NCI-H345 treated with DMSO at 0.1 percent for 48 hours (cell line): ENCODE measurements at regions not wholly inside any gene's neighbourhood (a gene's known extent, or its start where the extent isn't known, plus 50 kb on each side); places are given as distances from the start of the nearest gene placed in this dataset.
"Not testable (repeated sequence)": the region's sequence is repeated elsewhere in the genome, so short reads cannot be mapped to it uniquely, and the experiment has no call there.

Experiments
- DNase-seq: peaks from one replicate; lab custom pipeline; 2025; ENCODE audit not compliant: unreplicated experiment; lab: John Stamatoyannopoulos, UW

DNA sequence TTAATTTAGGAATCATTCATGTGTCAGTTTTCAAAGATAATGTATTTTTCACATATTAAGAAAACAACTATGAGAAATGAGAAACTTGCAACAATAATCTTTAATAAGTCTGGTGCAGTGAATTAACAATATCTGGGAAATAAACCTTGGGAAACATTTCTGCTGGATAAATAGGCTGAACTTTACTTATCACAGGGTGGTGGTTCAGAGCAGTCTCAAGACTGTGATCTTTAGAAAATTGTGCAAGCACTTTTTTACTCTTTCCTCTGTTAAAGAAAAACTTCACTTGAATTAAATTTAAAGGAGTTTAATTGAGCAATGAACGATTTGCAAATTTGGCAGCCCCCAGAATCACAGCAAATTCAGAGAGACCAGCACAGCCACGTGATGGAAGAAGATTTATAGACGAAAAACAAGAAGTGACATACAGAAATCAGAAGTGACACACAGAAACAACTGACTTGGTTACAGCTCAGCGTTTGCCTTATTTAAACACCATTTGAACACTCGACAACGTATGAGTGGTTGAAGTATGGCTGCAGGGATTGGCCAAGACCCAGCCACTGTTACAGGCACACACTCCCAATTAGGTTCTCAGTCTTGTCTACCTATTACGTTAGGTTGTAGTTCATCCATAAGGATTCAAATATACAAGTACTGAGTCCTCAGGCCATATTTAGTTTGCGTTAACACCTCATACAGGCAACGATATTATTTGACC lies 631.9 kb downstream of the SLCO4C1 start:
- DNase-seq: no peak

DNA sequence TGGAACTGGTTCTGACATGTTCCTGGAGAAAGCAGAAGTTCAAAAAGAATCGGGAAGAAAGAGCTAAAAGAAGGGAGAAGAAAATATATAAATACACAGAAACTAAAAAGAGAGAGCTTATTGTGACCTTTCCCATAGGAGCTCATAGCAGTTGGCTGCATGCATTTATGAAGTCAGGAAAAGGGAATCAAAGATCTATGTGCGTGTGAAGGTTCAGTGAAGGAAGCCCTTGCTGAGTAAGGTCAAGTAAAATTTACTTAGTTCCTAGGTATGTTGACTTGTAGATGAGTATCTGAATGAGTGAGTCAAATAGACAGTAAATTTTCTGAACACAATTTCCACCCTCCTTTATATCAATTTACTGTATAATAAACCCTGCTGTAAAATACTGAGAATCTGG lies 632.5 kb downstream of the SLCO4C1 start:
- DNase-seq: no peak

DNA sequence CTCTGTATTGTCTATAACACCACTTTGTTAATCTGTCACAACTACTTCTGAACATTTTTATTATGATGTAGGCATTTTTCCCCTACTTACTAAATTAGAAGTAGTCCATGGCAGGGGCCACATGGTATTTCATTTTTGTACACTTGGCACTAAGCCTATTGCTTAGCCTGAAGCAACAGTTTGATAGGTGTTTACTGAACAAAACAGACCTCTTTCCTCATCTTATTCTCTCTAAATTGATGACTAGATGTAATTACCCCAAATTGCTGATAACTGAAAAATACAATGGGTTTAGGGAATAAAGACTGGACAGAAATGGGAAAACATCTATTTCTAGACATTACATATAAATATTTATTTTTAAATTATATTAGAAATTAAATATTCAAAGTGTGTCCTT lies 633.8 kb downstream of the SLCO4C1 start:
- DNase-seq: no peak

DNA sequence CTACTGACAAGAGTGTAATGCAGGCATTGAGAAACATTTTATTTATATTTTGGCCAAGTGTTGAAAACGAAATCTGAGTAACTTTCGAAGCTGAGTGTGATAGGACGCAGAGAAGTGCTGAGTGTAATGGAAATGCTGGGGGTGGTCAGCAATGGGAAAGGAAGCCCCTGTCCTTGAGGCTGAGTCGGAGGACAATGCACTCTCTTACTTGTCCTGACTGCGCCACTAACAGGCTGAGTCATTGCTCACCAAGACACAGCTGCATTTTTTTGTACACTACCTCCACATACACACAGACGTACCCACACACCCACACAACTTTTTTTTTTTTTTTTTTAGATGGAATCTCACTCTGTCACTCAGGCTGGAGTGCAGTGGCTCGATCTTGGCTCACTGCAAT lies 637.7 kb downstream of the SLCO4C1 start:
- no peak for DNase-seq

DNA sequence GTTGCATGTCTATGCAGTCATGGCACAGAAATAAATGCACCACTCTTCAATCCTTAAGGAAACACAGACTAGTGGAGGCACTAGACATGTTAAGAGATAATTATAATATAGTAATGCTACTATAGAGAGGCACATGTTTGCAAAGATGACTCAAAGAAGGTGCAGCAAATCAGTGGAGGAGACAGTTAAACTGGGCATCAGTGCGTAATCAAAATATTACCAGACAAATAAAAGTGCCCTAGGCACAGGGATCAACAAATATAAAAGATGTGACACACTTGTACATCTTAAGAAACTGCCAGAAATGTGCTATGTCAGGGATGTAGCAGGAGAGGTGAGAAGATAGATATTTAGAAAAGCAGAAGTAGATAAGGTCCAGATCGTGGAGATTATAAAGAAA lies 642.1 kb downstream of the SLCO4C1 start:
- no peak for DNase-seq

DNA sequence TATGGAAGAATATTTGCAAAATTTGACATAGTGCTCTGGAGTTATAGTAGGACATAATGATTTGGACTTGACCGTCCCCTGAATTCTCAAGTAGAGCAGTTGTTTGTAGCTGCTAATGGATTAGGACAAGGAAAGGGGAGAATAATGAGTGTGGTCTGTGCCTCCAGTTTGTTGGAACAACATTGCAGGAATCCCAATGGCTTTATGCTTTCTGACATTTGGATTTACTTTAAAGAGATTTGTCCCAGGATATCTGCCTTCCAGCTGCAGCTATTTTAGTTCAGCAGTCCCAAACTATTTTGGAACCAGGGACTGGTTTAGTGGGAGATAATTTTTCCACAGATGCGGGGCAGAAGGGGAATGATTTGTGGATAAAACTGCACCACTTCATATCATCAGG lies 648.2 kb downstream of the SLCO4C1 start:
- DNase-seq: no peak

DNA sequence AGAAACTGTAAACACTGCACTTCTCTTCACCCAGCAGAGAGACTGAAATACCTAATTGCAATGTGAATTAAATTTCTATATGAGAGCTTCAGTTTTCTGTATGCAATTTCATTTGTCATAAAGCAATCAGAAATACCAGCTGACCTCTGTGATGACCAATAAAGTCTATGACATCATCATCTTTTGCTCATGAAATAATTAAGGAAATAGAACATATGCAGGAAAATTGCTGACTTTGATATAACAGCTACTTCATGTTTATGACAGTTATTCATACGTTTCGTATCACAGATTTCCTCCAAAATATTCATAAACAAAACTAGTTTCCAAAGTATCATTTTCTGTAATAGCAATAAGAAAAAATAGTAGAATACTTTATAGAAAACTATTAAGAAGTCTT lies 652.3 kb downstream of the SLCO4C1 start:
- no peak for DNase-seq

DNA sequence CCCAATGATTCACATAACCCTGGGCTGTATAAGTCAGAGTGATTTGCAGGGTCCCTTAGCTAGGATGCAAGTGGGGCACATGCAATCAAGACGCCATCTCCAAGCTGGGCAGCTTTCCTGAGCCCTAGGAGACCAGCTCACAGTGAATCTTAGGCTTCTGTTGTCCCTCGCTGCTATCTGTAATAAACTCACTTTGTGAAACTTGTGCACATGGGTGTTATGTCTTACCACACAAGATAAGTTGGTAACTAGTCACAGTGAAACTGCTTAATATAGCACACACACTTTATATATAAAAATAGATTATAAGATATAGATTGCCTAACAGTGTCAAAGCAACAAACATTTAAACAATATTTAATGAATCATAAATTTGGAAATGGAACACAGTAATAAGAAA lies 658.5 kb downstream of the SLCO4C1 start:
- DNase-seq: no peak

DNA sequence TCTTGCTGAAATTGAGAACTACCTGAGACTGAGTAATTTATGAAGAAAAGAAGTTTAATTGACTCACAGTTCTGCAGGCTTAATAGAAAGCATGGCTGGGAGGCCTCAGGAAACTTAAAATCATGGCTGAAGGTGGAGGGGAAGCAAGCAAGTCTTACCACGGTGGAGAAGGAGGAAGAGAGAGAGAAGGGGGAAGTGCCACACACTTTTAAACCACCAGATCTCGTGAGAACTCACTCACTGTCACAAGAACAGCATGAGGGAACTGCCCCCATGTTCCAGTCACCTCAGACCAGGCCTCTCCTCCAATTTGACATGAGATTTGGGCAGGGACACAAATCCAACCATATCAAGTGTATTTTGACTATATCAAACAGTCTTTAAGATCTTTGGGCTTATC lies 668.3 kb downstream of the SLCO4C1 start:
- not testable (repeated sequence) for DNase-seq

DNA sequence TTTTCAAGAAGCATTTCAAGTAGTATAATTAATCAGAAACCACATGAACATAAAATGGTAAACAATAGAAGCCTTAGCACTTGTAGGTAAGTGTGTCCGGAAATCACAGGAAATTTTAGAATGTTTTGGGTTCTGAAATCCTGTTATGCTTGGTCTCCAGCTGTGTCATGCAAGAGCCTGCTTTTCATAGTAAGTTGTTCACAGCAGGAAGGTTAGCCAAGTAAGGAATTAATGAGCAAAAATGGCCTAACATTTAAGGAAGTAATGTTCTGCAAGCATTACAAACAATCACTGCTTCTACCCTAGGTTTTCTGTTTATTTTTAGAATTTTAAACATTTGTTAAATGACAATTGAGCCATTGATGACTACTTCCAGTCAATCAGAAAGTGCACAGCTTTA lies 669.5 kb downstream of the SLCO4C1 start:
- no peak for DNase-seq

DNA sequence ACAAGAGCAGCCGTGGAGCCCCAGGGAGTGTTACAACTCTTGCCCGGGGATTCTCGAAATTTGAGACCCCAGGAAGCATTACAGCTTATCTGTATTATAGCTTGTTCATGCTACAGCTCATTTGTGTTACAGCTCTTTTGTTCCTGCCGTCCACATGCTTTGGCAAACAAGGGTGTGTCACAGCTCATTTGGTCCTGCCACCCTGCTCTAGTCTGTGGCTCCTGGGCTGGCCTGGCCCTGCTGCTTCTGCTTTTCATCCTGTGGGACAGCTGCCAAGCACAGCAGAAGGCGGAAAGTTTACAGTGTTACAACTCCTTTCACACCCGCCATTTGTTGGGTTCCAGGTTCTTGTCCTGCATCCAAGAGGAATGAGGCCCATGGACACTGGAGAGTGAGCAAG lies 685.0 kb downstream of the SLCO4C1 start:
- DNase-seq: no peak

DNA sequence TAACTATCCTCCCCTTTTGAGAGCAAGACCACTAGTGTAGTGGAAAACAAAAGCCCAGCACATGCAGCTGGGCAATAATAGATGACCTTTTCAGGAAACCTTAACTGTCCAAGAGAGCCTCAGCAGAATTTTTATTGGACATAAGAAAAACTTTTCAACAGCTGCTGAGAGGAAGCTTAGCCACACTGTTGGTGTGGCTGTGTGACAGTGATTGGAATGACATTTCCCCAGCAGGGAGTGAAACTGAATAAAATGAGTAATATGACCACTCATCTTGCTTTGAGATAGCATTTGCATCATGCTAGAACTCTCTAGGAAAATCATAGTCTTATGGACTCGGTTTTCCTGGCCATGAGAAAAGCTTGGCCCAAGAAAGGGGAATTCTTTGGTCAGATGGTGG lies 687.8 kb downstream of the SLCO4C1 start:
- no peak for DNase-seq

DNA sequence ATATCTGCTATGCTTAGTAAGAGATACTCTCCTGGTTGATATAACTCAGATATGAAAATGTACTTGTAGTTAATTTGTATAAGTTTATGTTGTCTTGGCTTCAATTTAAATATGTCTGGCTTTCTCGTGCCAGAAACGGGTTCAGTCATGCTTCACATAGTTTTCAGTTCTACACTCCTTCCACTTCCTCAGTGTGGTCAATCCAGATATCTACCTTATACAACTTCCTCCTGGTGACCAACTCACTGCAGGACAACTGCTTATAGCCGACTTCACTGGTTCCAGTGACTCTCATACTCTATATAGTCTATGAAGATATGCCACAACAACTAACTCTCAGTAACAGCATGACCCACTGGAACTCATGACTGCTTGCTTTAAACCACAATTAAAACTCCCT lies 690.4 kb downstream of the SLCO4C1 start:
- DNase-seq: no peak

DNA sequence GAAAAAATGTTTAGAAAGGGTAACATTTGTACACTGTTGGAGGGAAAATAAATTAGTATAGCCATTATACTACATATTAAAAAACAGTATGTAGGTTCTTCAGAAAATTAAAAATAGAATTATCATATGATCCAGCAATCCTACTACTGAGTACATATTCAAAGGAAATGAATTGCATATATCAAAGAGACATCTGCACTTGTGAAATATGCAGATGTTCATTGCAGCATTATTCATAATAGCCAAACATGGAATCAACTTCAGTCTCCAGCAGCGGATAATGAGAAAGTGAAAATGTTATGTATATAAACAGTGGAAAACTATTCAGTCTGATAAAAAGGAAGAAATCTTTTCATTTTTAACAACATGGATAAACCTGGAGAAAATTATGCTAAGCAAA lies 695.5 kb downstream of the SLCO4C1 start:
- no peak for DNase-seq

DNA sequence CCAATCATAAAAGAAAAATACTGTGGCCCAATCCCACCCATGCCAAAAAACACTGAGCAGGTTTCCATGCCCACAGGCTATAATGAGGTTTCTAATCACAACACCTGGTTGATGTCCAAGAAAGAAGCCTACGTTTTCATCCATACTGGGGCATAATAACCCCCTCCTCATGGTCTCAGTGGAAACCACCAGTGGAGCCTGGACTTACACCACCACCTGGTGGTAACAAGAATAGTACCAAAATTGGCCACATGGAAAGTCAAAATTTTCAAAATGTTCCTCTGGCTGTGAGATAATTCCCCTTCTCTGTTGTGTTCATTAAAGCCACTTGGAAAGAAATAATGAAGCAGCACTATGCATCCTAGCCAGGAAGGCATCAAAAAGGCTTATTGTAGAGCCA lies 687.3 kb upstream of the ST8SIA4 start:
- DNase-seq: no peak

DNA sequence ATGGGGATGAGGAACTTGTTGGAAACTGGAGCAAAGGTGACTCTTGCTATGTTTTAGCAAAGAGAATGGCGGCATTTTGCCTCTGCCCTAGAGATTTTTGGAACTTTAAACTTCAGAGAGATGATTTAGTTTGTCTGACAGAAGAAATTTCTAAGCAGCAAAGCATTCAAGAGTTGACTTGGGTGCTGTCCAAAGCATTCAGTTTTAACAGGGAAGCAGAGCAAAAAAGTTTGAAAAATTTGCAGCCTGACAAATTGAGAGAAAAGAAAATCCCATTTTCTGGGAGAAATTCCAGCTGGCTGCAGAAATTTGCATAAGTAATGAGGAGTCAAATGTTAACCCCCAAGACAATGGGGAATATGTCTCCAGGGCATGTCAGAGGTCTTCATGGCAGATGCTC lies 682.3 kb upstream of the ST8SIA4 start:
- DNase-seq: no peak

DNA sequence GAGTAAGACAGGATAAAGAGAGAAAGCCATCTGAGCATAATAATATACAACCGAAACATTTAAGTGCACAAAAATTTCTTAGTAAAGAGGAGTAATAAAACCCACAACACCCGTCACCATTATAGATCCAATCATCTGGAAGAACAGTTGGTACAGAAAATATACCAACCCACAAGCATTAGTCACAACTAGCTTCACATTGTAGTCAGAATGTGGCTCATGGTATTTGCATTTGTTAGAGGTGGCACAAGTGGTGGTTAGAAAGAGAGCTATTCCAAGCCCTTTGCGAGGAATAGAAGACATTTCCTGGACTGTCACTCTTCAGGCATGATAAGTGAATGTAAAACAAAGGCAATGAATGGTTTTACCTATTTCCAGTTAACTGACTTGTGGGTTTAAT lies 677.5 kb upstream of the ST8SIA4 start:
- no peak for DNase-seq

DNA sequence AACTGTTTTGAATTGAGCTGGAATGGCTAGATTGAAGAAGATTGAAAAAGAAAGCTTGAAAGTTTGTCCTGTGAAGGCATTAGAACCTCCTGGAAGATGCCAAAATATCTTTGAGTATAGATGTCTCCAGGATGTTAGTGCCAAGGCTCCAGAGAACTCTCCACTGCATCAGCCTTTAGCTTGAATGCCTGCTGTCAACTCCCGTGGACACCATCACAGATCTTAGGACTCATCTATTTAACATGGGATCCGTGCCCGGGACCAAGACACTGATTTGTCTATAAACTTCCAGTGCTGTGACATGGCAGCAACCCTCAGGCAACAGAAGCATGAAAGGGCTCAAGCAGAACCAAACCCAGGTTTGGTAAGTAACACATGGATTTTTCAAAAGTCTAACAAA lies 670.9 kb upstream of the ST8SIA4 start:
- DNase-seq: no peak

DNA sequence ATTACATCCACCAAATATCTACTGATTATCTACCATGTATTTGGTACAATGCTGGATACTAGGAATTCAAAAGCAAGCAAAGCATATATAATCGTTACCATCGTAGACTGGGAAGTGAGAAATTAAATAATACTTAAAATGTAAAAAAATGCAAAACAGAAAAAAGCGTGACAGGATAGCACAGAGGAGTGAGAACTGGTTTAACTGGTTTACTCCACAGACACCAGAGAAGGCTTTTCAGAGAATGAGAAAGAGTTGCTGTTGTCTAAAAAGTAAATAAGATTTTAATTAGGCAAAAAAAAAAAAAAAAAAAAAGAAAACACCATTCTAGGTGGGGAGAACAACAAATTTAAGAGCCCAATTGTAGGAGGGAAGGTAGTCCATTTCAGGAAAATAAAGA lies 657.9 kb upstream of the ST8SIA4 start:
- DNase-seq: no peak

DNA sequence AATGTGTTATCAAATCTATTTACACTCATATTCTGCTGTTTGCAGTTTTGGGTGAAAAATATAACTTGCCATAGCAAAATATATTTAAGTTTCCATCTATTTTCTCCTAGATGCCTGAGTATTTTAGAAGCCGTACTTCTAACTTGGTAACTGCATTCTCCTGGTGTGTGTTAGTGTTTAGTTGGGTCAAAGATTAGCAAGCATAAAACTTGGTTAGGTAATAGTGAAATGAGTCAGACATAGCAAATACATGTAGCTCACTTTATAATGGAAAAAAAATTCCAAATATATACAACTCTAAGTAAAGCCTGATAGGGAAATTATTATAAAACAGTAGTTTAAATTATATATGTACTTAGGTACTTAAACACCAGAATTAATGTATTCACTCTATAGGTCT lies 640.7 kb upstream of the ST8SIA4 start:
- no peak for DNase-seq

DNA sequence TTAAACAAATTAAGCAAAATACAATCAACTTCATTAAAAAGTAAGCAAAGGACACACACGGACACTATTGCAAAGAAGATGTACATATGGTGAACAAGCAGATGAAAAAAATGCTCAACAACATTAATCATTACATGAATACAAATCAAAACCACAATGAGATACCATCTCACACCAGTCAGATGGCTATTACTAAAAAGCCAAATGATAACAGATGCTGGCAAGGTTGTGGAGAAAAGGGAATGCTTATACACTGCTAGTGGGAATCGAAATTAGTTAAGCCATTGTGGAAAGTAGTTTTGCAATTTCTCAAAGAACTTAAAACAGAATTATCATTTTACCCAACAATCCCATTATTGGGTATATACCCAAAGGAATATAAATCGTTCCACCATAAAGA lies 636.2 kb upstream of the ST8SIA4 start:
- no peak for DNase-seq

DNA sequence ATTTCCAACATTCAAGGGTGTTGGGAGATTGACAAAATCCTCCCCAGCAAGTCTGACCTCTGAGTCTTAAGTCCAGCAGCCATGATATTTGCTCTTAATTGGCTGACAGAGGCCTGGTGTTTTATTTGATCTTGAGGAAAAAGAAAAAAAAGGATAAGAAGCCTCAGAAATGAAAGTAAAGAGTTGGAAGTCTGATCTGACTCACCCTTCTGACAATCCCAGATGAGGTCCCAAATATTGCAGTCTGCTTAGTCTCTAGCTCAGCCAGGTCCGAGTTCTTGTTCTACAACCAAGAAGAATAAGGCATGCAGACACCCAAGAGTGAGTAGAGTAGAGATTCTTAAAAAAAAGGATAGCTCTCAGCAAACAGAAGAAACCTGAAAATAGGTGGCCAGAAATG lies 632.5 kb upstream of the ST8SIA4 start:
- no peak for DNase-seq

DNA sequence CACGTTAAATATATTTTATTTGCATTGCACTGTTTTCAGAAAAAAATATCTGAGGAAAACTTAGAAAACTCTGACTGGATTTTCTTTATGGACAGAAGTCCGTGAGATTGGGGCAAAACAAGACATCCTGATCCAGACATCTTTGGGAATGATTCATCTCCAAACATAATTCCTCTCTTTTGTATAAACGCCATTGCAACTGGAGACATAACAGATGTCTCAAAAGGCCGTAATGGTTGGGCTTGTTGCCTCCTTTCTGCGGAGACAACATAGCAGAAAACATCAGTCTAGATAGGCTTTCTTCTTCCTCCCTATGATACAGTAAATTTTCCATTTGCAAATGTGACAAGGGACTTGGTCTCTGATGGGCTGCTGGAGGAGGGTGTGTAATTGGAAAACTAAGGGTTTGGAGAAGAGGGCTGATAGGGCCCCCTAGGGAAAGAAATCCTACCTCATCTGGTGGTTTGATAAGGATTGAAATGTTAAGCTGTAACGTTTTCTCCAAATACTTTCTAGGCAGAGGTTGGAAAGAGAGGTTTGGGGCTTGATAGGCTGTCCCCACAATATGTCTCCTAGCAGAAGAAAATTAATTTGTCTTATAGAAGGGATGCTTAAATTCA lies 631.5 kb upstream of the ST8SIA4 start:
- no peak for DNase-seq
